Kidney tubule cell (primary cell): ENCODE measurements at regions not wholly inside any gene's neighbourhood (a gene's known extent, or its start where the extent isn't known, plus 50 kb on each side); places are given as distances from the start of the nearest gene placed in this dataset.
"Not testable (repeated sequence)": the region's sequence is repeated elsewhere in the genome, so short reads cannot be mapped to it uniquely, and the experiment has no call there.

Experiments
- DNase-seq: peaks from one replicate; pipeline ENCODE4 v3.0.0-alpha.2; 2018; ENCODE audit warnings: low spot score

- DNase-seq, result peak; percentile 25
These were observed 446.4 kb upstream of the CCNG1 start for GRCh38 chr5:162990856-162991497.

- no peak for DNase-seq
These were observed 441.8 kb upstream of the CCNG1 start for GRCh38 chr5:162995568-162995967.

- DNase-seq, result no peak
These were observed 441.3 kb upstream of the CCNG1 start for GRCh38 chr5:162996053-162996452.

- peak; percentile 61 for DNase-seq
These were observed 431.4 kb upstream of the CCNG1 start for GRCh38 chr5:163005949-163006348.

- DNase-seq, result no peak
These were observed 414.7 kb upstream of the CCNG1 start for GRCh38 chr5:163022582-163023128.

GRCh38 chr5:163023846-163024245 is 413.5 kb upstream of the CCNG1 start:
- no peak for DNase-seq

- DNase-seq, result no peak
These were observed 412.5 kb upstream of the CCNG1 start for GRCh38 chr5:163024936-163025335.

GRCh38 chr5:163033656-163034055 is 403.7 kb upstream of the CCNG1 start:
- no peak for DNase-seq

GRCh38 chr5:163041254-163041653 is 396.1 kb upstream of the CCNG1 start:
- no peak for DNase-seq

GRCh38 chr5:163079618-163080017 is 357.8 kb upstream of the CCNG1 start:
- no peak for DNase-seq

- no peak for DNase-seq
These were observed 348.2 kb upstream of the CCNG1 start for GRCh38 chr5:163089230-163089629.

GRCh38 chr5:163089926-163090325 is 347.5 kb upstream of the CCNG1 start:
- DNase-seq, result no peak

GRCh38 chr5:163094492-163095180 is 342.8 kb upstream of the CCNG1 start:
- no peak for DNase-seq

GRCh38 chr5:163104464-163104863 is 332.9 kb upstream of the CCNG1 start:
- no peak for DNase-seq

- DNase-seq, result peak; percentile 69
These were observed 331.9 kb upstream of the CCNG1 start for GRCh38 chr5:163105456-163105855.

- no peak for DNase-seq
These were observed 331.3 kb upstream of the CCNG1 start for GRCh38 chr5:163106098-163106497.

- DNase-seq, result no peak
These were observed 329.0 kb upstream of the CCNG1 start for GRCh38 chr5:163108351-163108750.

GRCh38 chr5:163115011-163115410 is 322.4 kb upstream of the CCNG1 start:
- no peak for DNase-seq

- not testable (repeated sequence) for DNase-seq
These were observed 320.8 kb upstream of the CCNG1 start for GRCh38 chr5:163116618-163117017.

GRCh38 chr5:163134061-163134460 is 303.3 kb upstream of the CCNG1 start:
- peak; percentile 19 for DNase-seq

GRCh38 chr5:163135849-163136248 is 301.5 kb upstream of the CCNG1 start:
- DNase-seq, result no peak

- no peak for DNase-seq
These were observed 275.9 kb upstream of the CCNG1 start for GRCh38 chr5:163161512-163161911.

GRCh38 chr5:163162645-163163044 is 274.8 kb upstream of the CCNG1 start:
- DNase-seq, result no peak

GRCh38 chr5:163163858-163164257 is 273.5 kb upstream of the CCNG1 start:
- peak; percentile 35 for DNase-seq
